ENCODE measurements at regions not wholly inside any gene's neighbourhood (a gene's known extent, or its start where the extent isn't known, plus 50 kb on each side); places are given as distances from the start of the nearest gene placed in this dataset.

- TF ChIP-seq ZFP3 (CRISPR knock-in tag; IDR thresholded peaks at IDR 0.05) (no peak), PATZ1 (CRISPR knock-in tag; IDR thresholded peaks at IDR 0.05; ENCODE audit: borderline replicate concordance) (no peak), CSRNP3 (CRISPR knock-in tag; IDR thresholded peaks at IDR 0.05) (no peak)
Measured at GRCh38 chr4:126262665-126263064, 947.9 kb downstream of the FAT4 start (continued).

GRCh38 chr4:126264839-126265238 lies 950.1 kb downstream of the FAT4 start:
- ATAC-seq, result peak; percentile 73
- TF ChIP-seq CREB5 (CRISPR knock-in tag; IDR thresholded peaks at IDR 0.05; ENCODE audit: low read depth) (no peak), PATZ1 (CRISPR knock-in tag; IDR thresholded peaks at IDR 0.05; ENCODE audit: borderline replicate concordance) (no peak), ZFP30 (CRISPR knock-in tag; IDR thresholded peaks at IDR 0.05) (no peak), TOX (CRISPR knock-in tag; IDR thresholded peaks at IDR 0.05; ENCODE audit: borderline replicate concordance) (no peak), TCF4 (CRISPR knock-in tag; IDR thresholded peaks at IDR 0.05; ENCODE audit: borderline replicate concordance) (no peak), CSRNP3 (CRISPR knock-in tag; IDR thresholded peaks at IDR 0.05) (no peak), ZNF565 (CRISPR knock-in tag; conservative IDR thresholded peaks at IDR 0.05; ENCODE audit: low read depth) (no peak), OSR1 (CRISPR knock-in tag; IDR thresholded peaks at IDR 0.05) (no peak)

GRCh38 chr4:126265888-126266287 lies 951.1 kb downstream of the FAT4 start:
- peak; percentile 71 for ATAC-seq
- TF ChIP-seq TOX (CRISPR knock-in tag; IDR thresholded peaks at IDR 0.05; ENCODE audit: borderline replicate concordance), result no peak
- TF ChIP-seq ZFP3 (CRISPR knock-in tag; IDR thresholded peaks at IDR 0.05), result no peak
- no peak for TF ChIP-seq CSRNP3 (CRISPR knock-in tag; IDR thresholded peaks at IDR 0.05)
- no peak for TF ChIP-seq ESRRG (CRISPR knock-in tag; IDR thresholded peaks at IDR 0.05)

- TF ChIP-seq RARB (CRISPR knock-in tag; IDR thresholded peaks at IDR 0.05) (no peak), ESRRG (CRISPR knock-in tag; IDR thresholded peaks at IDR 0.05) (no peak), ZNF70 (CRISPR knock-in tag; IDR thresholded peaks at IDR 0.05) (no peak), PPARA (CRISPR knock-in tag; IDR thresholded peaks at IDR 0.05; ENCODE audit: borderline replicate concordance) (no peak), ARNTL (CRISPR knock-in tag; IDR thresholded peaks at IDR 0.05; ENCODE audit: borderline replicate concordance, low read depth) (no peak), TCF4 (CRISPR knock-in tag; IDR thresholded peaks at IDR 0.05; ENCODE audit: borderline replicate concordance) (no peak)
- no peak for ATAC-seq
Measured at GRCh38 chr4:126267689-126268088, 952.9 kb downstream of the FAT4 start.

GRCh38 chr4:126268106-126268505 lies 953.4 kb downstream of the FAT4 start:
- no peak for ATAC-seq
- TF ChIP-seq TOX (CRISPR knock-in tag; IDR thresholded peaks at IDR 0.05; ENCODE audit: borderline replicate concordance), result no peak
